Neural cell (in vitro differentiated cells): ENCODE measurements at regions not wholly inside any gene's neighbourhood (a gene's known extent, or its start where the extent isn't known, plus 50 kb on each side); places are given as distances from the start of the nearest gene placed in this dataset.

ENCODE experiments used
- H2AFZ ChIP-seq: fragments of 200-600, 300-800 bp; sonication (generic), shearing (Covaris generic); 2 replicates; pipeline ENCODE4 v1.6.0; 2014; ENCODE audit warnings: low read depth, mild to moderate bottlenecking, antibody characterized with exemption, low read length, moderate library complexity
- H3F3A ChIP-seq: fragments of 200-600 bp; shearing (Covaris generic); 2 replicates; pipeline ENCODE4 v1.6.1; 2016; ENCODE audit warnings: mild to moderate bottlenecking, moderate library complexity, mixed read lengths, antibody characterized with exemption, low read length; ENCODE audit not compliant: insufficient read depth, poor library complexity, severe bottlenecking
- H3K27ac ChIP-seq: fragments of 200-600, 300-800 bp; sonication (generic), shearing (Covaris generic); 2 replicates; pipeline ENCODE4 v1.5.1; 2014; ENCODE audit warnings: mild to moderate bottlenecking, low read length, moderate library complexity
- H3K27me3 ChIP-seq: fragments of 300-800, 200-600 bp; sonication (generic), shearing (Covaris generic); 2 replicates; pipeline ENCODE4 v1.6.0; 2014; ENCODE audit warnings: mild to moderate bottlenecking, low read depth, low read length, moderate library complexity; ENCODE audit not compliant: insufficient read depth
- H3K36me3 ChIP-seq: fragments of 300-800, 200-600 bp; sonication (generic), shearing (Covaris generic); 2 replicates; pipeline ENCODE4 v1.5.1; 2014; ENCODE audit warnings: mild to moderate bottlenecking, antibody characterized with exemption, low read length, moderate library complexity; ENCODE audit not compliant: insufficient read depth
- H3K4me2 ChIP-seq: fragments of 300-800, 200-600 bp; sonication (generic), shearing (Covaris generic); 2 replicates; pipeline ENCODE4 v1.6.0; 2014; ENCODE audit warnings: mild to moderate bottlenecking, low read length
- H3K4me3 ChIP-seq: fragments of 300-800, 200-600 bp; sonication (generic), shearing (Covaris generic); 2 replicates; pipeline ENCODE4 v1.5.1; 2014; ENCODE audit warnings: mild to moderate bottlenecking, low read length, moderate library complexity
- H3K79me2 ChIP-seq: fragments of 200-600 bp; shearing (Covaris generic); replicated peaks from 2 replicates; pipeline ENCODE4 v1.6.0; 2014; ENCODE audit warnings: mild to moderate bottlenecking, low read length, moderate library complexity; ENCODE audit not compliant: insufficient read depth
- H3K9ac ChIP-seq: fragments of 300-800, 200-600 bp; sonication (generic), shearing (Covaris generic); 2 replicates; pipeline ENCODE4 v1.6.1; 2016; ENCODE audit warnings: mild to moderate bottlenecking, low read length, mixed read lengths
- H3K9me2 ChIP-seq: fragments of 200-600 bp; shearing (Covaris generic); 2 replicates; pipeline ENCODE4 v1.6.1; 2016; ENCODE audit warnings: mild to moderate bottlenecking, low read length, mixed read lengths; ENCODE audit not compliant: insufficient read depth
- H3K9me3 ChIP-seq: fragments of 200-600, 300-800 bp; sonication (generic), shearing (Covaris generic); 2 replicates; pipeline ENCODE4 v1.6.1; 2016; ENCODE audit warnings: mild to moderate bottlenecking, mixed run types, low read length, moderate library complexity, mixed read lengths
- H4K20me1 ChIP-seq: fragments of 200-600 bp; shearing (Covaris generic); 2 replicates; pipeline ENCODE4 v1.6.1; 2016; ENCODE audit warnings: mild to moderate bottlenecking, mixed run types; ENCODE audit not compliant: insufficient read depth
- CTCF ChIP-seq: fragments of 450-650 bp; IDR thresholded peaks from 2 replicates; pipeline ENCODE4 v1.5.1; 2014; ENCODE audit warnings: antibody characterized with exemption, mild to moderate bottlenecking, moderate library complexity; ENCODE audit not compliant: poor library complexity, severe bottlenecking
- EP300 ChIP-seq: fragments of 450-650 bp; conservative IDR thresholded peaks from 2 replicates; pipeline ENCODE4 v1.6.1; 2014; ENCODE audit warnings: antibody characterized with exemption, mild to moderate bottlenecking, moderate library complexity; ENCODE audit not compliant: poor library complexity, severe bottlenecking
- EZH2 ChIP-seq: fragments of 200-600, 300-800 bp; shearing (Covaris generic), sonication (generic); IDR thresholded peaks from 2 replicates; pipeline ENCODE4 v1.6.1; 2014; ENCODE audit warnings: antibody characterized with exemption, low read length, borderline replicate concordance, mild to moderate bottlenecking; ENCODE audit not compliant: insufficient read depth, poor library complexity, severe bottlenecking
- MXI1 ChIP-seq: fragments of 450-650 bp; conservative IDR thresholded peaks from 2 replicates; pipeline ENCODE4 v1.6.1; 2014; ENCODE audit warnings: antibody characterized with exemption, mild to moderate bottlenecking; ENCODE audit not compliant: poor library complexity, severe bottlenecking
- POLR2AphosphoS5 ChIP-seq: IDR thresholded peaks from 2 replicates; pipeline ENCODE4 v1.6.1; 2012
- RAD21 ChIP-seq: fragments of 450-650 bp; conservative IDR thresholded peaks from 2 replicates; pipeline ENCODE4 v1.6.1; 2014; ENCODE audit warnings: antibody characterized with exemption, mild to moderate bottlenecking, moderate library complexity
- REST ChIP-seq: IDR thresholded peaks from 2 replicates; pipeline ENCODE4 v1.6.1; 2012; ENCODE audit warnings: borderline replicate concordance
- SMC3 ChIP-seq: fragments of 450-650 bp; conservative IDR thresholded peaks from 2 replicates; pipeline ENCODE4 v1.6.1; 2014; ENCODE audit warnings: antibody characterized with exemption, mild to moderate bottlenecking, moderate library complexity; ENCODE audit not compliant: poor library complexity
- TAF1 ChIP-seq: IDR thresholded peaks from 2 replicates; pipeline ENCODE4 v1.6.1; 2012; ENCODE audit warnings: low read depth

DNA sequence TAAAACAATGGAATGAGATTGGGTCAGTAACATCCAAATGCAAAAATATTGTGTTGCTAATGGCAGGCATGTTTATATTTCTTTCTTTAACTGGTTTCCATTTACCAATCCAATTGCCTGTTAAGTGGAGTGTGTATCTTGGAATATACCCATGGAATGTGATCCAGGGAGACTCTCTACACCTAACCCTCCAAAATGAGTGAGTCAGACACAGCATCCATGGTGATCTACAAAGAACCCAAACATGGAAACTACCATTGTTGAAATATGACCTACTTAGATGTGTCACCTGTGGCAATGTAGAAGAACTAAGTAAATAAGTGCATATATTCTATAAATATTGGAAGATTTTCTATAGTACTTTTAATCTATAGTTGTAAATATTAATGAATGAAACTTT is 110.3 kb downstream of the AREG start:
- TF ChIP-seq EP300 = no peak
- no peak for TF ChIP-seq CTCF
- TF ChIP-seq SMC3 = no peak
- no peak for TF ChIP-seq MXI1
- TF ChIP-seq RAD21 = no peak
- no peak for TF ChIP-seq REST
- no peak for TF ChIP-seq EZH2
- no peak for TF ChIP-seq TAF1
- no peak for TF ChIP-seq POLR2AphosphoS5
- Histone ChIP-seq H3K27ac (no peak overlapping the region), H3K36me3 (no peaks in the 10 kb centered on the region), H2AFZ (no peak overlapping the region), H3K4me2 (no peak overlapping the region), H3K4me3 (no peak overlapping the region), H4K20me1 (no peaks in the 10 kb centered on the region), H3K9me2 (no peaks in the 10 kb centered on the region), H3K9me3 (no peaks in the 10 kb centered on the region), H3F3A (no peaks in the 10 kb centered on the region), H3K79me2 (no peaks in the 10 kb centered on the region), H3K27me3 (no peaks in the 10 kb centered on the region), H3K9ac (no peak overlapping the region)

DNA sequence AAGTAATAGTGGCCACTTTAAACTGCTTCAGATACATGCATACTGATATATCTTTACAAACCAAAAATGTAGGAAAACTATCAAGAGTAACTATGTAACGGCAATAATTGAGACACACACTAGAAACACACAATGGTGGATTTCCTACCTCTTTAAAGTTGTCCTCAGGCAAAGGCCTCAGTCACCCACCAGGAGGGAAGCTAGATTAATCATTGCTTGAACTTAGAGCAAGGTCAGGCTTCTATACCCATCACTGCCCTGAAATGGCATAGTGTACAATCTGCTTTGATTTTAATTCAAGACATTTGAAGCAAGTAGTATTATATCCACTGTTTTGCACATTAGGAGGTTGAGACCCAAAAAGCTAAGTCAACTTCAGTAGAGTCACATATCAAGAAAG is 110.9 kb downstream of the AREG start:
- TF ChIP-seq REST = no peak
- H3K9ac ChIP-seq = no peak overlapping the region
- H2AFZ ChIP-seq = no peak overlapping the region
- H3K27ac ChIP-seq = no peak overlapping the region
- no peaks in the 10 kb centered on the region for H3K9me3 ChIP-seq
- H3K27me3 ChIP-seq = no peaks in the 10 kb centered on the region
- no peaks in the 10 kb centered on the region for H3K79me2 ChIP-seq
- H3K4me3 ChIP-seq = no peak overlapping the region
- no peak overlapping the region for H3K4me2 ChIP-seq
- H3K9me2 ChIP-seq = no peaks in the 10 kb centered on the region
- H3F3A ChIP-seq = no peaks in the 10 kb centered on the region
- H3K36me3 ChIP-seq = no peaks in the 10 kb centered on the region
- no peaks in the 10 kb centered on the region for H4K20me1 ChIP-seq
